ENCODE measurements at regions not wholly inside any gene's neighbourhood (a gene's known extent, or its start where the extent isn't known, plus 50 kb on each side); places are given as distances from the start of the nearest gene placed in this dataset.
"Not testable (repeated sequence)": the region's sequence is repeated elsewhere in the genome, so short reads cannot be mapped to it uniquely, and the experiment has no call there.

GRCh38 chr2:62391696-62392095, 114.3 kb downstream of the TMEM17 start:
- no peak overlapping the region for H3K23ac ChIP-seq (ENCODE audit: low read depth, low read length)
- no peak overlapping the region for H3K14ac ChIP-seq (replicated peaks; ENCODE audit: low read depth, low read length)
- no peaks in the 10 kb centered on the region for H3K9me1 ChIP-seq (ENCODE audit: insufficient read depth, low read length)
- ATAC-seq (ENCODE audit: low read depth): no peak
- no peak overlapping the region for H4K5ac ChIP-seq (ENCODE audit: low read depth, low read length)
- 0 out of 2 replicates have a peak, but pooled peaks cover 2% of the 10 kb centered on the region for H3K27me3 ChIP-seq (ENCODE audit: control insufficient read depth, insufficient read depth, low read length)
- no peak overlapping the region for H3K4me3 ChIP-seq (ENCODE audit: insufficient read depth, low read depth, low read length)
- WGBS, 2 experiments (ENCODE audit: extremely low coverage in 2 of 2, insufficient read length in 1 of 2): no CpG with 5 or more reads among the region's 1 CpG
- no peak overlapping the region for H2AK5ac ChIP-seq (ENCODE audit: low read depth, low read length)
- H2BK5ac ChIP-seq (ENCODE audit: low read depth, low read length, poor library complexity, severe bottlenecking): no peak overlapping the region
- no peak overlapping the region for H4K91ac ChIP-seq (ENCODE audit: insufficient read depth, low read depth, low read length)
- TF ChIP-seq POLR2A (IDR thresholded peaks at IDR 0.05; ENCODE audit: low read depth, low read length): no peak
- no peak for TF ChIP-seq RAD21 (IDR thresholded peaks at IDR 0.05; ENCODE audit: low read length)
- no peak for TF ChIP-seq RFX5 (IDR thresholded peaks at IDR 0.05; ENCODE audit: low read depth, low read length)
- TF ChIP-seq RCOR1 (IDR thresholded peaks at IDR 0.05; ENCODE audit: insufficient replicate concordance, low read length): no peak
- TF ChIP-seq, protein P1, sequence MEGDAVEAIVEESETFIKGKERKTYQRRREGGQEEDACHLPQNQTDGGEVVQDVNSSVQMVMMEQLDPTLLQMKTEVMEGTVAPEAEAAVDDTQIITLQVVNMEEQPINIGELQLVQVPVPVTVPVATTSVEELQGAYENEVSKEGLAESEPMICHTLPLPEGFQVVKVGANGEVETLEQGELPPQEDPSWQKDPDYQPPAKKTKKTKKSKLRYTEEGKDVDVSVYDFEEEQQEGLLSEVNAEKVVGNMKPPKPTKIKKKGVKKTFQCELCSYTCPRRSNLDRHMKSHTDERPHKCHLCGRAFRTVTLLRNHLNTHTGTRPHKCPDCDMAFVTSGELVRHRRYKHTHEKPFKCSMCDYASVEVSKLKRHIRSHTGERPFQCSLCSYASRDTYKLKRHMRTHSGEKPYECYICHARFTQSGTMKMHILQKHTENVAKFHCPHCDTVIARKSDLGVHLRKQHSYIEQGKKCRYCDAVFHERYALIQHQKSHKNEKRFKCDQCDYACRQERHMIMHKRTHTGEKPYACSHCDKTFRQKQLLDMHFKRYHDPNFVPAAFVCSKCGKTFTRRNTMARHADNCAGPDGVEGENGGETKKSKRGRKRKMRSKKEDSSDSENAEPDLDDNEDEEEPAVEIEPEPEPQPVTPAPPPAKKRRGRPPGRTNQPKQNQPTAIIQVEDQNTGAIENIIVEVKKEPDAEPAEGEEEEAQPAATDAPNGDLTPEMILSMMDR (conservative IDR thresholded peaks at IDR 0.05; ENCODE audit: low read depth, low read length): no peak
- TF ChIP-seq MXI1 (IDR thresholded peaks at IDR 0.05; ENCODE audit: borderline replicate concordance, low read depth, low read length): no peak
- intact Hi-C loops (cut with micrococcal nuclease): no loop called here
- CTCF ChIA-PET: no interaction called here
- no peak overlapping the region for H3K9ac ChIP-seq (ENCODE audit: low read depth, low read length)
- no peaks in the 10 kb centered on the region for H3K36me3 ChIP-seq (ENCODE audit: control insufficient read depth, insufficient read depth, low read length)
- no peaks in the 10 kb centered on the region for H3K4me1 ChIP-seq (ENCODE audit: control insufficient read depth, insufficient read depth, low read length)
- no peaks in the 10 kb centered on the region for H4K20me1 ChIP-seq (ENCODE audit: insufficient read depth, low read length)
- H4K8ac ChIP-seq (ENCODE audit: low read depth in 2 of 2, low read length in 2 of 2): no peak overlapping the region
- H3K9me3 ChIP-seq (ENCODE audit: control insufficient read depth, insufficient read depth, low read length): no peaks in the 10 kb centered on the region
- no peak for DNase-seq
- H2BK15ac ChIP-seq (ENCODE audit: low read depth, low read length): no peak overlapping the region
- no TSS peak for BruUV-seq (replicated peaks)
- POLR2A ChIA-PET (ENCODE audit: unreplicated experiment): interaction anchor here (0.6 kb wide), 1 partner anchor 196 kb away, joined by 3 read pairs; no protein-coding TSS in a partner anchor
- H2AFZ ChIP-seq (replicated peaks; ENCODE audit: low read length, poor library complexity): no peak overlapping the region
- no peak overlapping the region for H3K4me2 ChIP-seq (ENCODE audit: low read depth, low read length)
- H2BK20ac ChIP-seq (ENCODE audit: low read depth, low read length): no peak overlapping the region
- in situ Hi-C loops (cut with MboI; ENCODE audit: low sequenced_read_pairs): no loop called here
- dilution Hi-C loops (cut with HindIII; ENCODE audit: low sequenced_read_pairs, unreplicated experiment): no loop called here
- H2AK9ac ChIP-seq (replicated peaks; ENCODE audit: low read depth, low read length, poor library complexity): no peak overlapping the region
- no peak overlapping the region for H2BK120ac ChIP-seq (ENCODE audit: low read depth, low read length)
- H3K56ac ChIP-seq (ENCODE audit: extremely low read depth, insufficient read depth, low read length): no peak overlapping the region
- no peaks in the 10 kb centered on the region for H3K79me1 ChIP-seq (ENCODE audit: low read depth in 1 of 2, low read length in 2 of 2)
- no peak overlapping the region for H3K18ac ChIP-seq (ENCODE audit: low read depth, low read length)
- H3K4ac ChIP-seq (ENCODE audit: low read depth, low read length): no peak overlapping the region
- H3K27ac ChIP-seq (ENCODE audit: insufficient read depth, low read length): no peak overlapping the region

GRCh38 chr2:62386378-62386777, 119.6 kb downstream of the TMEM17 start:
- H3K14ac ChIP-seq (replicated peaks; ENCODE audit: low read depth, low read length); in situ Hi-C loops (cut with MboI; ENCODE audit: low sequenced_read_pairs); CTCF ChIA-PET; H3K4me2 ChIP-seq (ENCODE audit: low read depth, low read length); BruUV-seq (replicated peaks); intact Hi-C loops (cut with micrococcal nuclease); H3K23ac ChIP-seq (ENCODE audit: low read depth, low read length); H2AK5ac ChIP-seq (ENCODE audit: low read depth, low read length); H3K9me3 ChIP-seq (ENCODE audit: control insufficient read depth, insufficient read depth, low read length); H4K8ac ChIP-seq (ENCODE audit: low read depth in 2 of 2, low read length in 2 of 2); H2BK120ac ChIP-seq (ENCODE audit: low read depth, low read length); H3K56ac ChIP-seq (ENCODE audit: extremely low read depth, insufficient read depth, low read length); H2BK20ac ChIP-seq (ENCODE audit: low read depth, low read length); H3K4me1 ChIP-seq (ENCODE audit: control insufficient read depth, insufficient read depth, low read length); H3K27ac ChIP-seq (ENCODE audit: insufficient read depth, low read length); H3K27me3 ChIP-seq (ENCODE audit: control insufficient read depth, insufficient read depth, low read length); H3K9ac ChIP-seq (ENCODE audit: low read depth, low read length); H3K79me1 ChIP-seq (ENCODE audit: low read depth in 1 of 2, low read length in 2 of 2); DNase-seq; H3K4me3 ChIP-seq (ENCODE audit: insufficient read depth, low read depth, low read length); H2AFZ ChIP-seq (replicated peaks; ENCODE audit: low read length, poor library complexity); H3K36me3 ChIP-seq (ENCODE audit: control insufficient read depth, insufficient read depth, low read length); H2AK9ac ChIP-seq (replicated peaks; ENCODE audit: low read depth, low read length, poor library complexity); dilution Hi-C loops (cut with HindIII; ENCODE audit: low sequenced_read_pairs, unreplicated experiment); H3K18ac ChIP-seq (ENCODE audit: low read depth, low read length); H3K4ac ChIP-seq (ENCODE audit: low read depth, low read length); H2BK15ac ChIP-seq (ENCODE audit: low read depth, low read length); H4K5ac ChIP-seq (ENCODE audit: low read depth, low read length); H4K20me1 ChIP-seq (ENCODE audit: insufficient read depth, low read length); H4K91ac ChIP-seq (ENCODE audit: insufficient read depth, low read depth, low read length); H2BK5ac ChIP-seq (ENCODE audit: low read depth, low read length, poor library complexity, severe bottlenecking); ATAC-seq (ENCODE audit: low read depth); H3K9me1 ChIP-seq (ENCODE audit: insufficient read depth, low read length): not testable (repeated sequence)
- POLR2A ChIA-PET (ENCODE audit: unreplicated experiment): interaction anchor here (0.7 kb wide), 1 partner anchor 394 kb away, joined by 3 read pairs; no protein-coding TSS in a partner anchor
- 60% methylated on average over 1 of the region's 2 CpGs; no CpG with 5 or more reads in 1 of the 2 experiments for WGBS, 2 experiments (ENCODE audit: extremely low coverage in 2 of 2, insufficient read length in 1 of 2)

Measured in IMR-90 (cell line).